ENCODE measurements at regions not wholly inside any gene's neighbourhood (a gene's known extent, or its start where the extent isn't known, plus 50 kb on each side); places are given as distances from the start of the nearest gene placed in this dataset.

- no peak for TF ChIP-seq GABPA (IDR thresholded peaks at IDR 0.05; ENCODE audit: low read depth)
- no peak for TF ChIP-seq CTCF (IDR thresholded peaks at IDR 0.05; ENCODE audit: insufficient read depth, low read length)
- no peak for TF ChIP-seq POLR2AphosphoS5 (IDR thresholded peaks at IDR 0.05; ENCODE audit: low read depth)
- no peak for TF ChIP-seq SPI1 (IDR thresholded peaks at IDR 0.05; ENCODE audit: borderline replicate concordance, low read depth)
- TF ChIP-seq, protein P1, sequence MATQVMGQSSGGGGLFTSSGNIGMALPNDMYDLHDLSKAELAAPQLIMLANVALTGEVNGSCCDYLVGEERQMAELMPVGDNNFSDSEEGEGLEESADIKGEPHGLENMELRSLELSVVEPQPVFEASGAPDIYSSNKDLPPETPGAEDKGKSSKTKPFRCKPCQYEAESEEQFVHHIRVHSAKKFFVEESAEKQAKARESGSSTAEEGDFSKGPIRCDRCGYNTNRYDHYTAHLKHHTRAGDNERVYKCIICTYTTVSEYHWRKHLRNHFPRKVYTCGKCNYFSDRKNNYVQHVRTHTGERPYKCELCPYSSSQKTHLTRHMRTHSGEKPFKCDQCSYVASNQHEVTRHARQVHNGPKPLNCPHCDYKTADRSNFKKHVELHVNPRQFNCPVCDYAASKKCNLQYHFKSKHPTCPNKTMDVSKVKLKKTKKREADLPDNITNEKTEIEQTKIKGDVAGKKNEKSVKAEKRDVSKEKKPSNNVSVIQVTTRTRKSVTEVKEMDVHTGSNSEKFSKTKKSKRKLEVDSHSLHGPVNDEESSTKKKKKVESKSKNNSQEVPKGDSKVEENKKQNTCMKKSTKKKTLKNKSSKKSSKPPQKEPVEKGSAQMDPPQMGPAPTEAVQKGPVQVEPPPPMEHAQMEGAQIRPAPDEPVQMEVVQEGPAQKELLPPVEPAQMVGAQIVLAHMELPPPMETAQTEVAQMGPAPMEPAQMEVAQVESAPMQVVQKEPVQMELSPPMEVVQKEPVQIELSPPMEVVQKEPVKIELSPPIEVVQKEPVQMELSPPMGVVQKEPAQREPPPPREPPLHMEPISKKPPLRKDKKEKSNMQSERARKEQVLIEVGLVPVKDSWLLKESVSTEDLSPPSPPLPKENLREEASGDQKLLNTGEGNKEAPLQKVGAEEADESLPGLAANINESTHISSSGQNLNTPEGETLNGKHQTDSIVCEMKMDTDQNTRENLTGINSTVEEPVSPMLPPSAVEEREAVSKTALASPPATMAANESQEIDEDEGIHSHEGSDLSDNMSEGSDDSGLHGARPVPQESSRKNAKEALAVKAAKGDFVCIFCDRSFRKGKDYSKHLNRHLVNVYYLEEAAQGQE (IDR thresholded peaks at IDR 0.05; ENCODE audit: insufficient replicate concordance, low read depth), result no peak
Observed at GRCh38 chrX:88908056-88908455, 161.0 kb downstream of the CPXCR1 start.

DNA sequence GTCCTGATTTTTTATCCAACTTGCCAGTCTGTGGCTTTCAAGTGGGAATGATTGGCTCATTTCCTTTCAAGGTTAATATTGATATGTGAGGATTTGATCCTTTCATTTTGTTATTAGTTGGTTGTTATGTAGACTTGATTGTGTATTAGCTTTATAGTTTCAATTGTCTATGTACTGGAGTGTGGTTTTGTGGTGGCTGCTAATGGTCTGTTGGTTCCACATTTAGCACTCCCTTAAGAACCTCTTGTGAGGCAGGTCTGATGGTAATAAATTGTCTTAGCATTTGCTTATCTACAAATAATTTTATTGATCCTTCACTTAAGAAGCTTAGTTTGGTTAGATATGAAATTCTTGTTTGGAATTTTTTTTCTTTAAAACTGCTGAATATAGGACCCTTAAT, 190.6 kb downstream of the CPXCR1 start:
- Histone ChIP-seq H3K27me3 (ENCODE audit: insufficient read depth, poor library complexity, severe bottlenecking) (no peaks in the 10 kb centered on the region), H3K27ac (replicated peaks) (no peak overlapping the region), H3K4me3 (replicated peaks; ENCODE audit: insufficient read depth, low read length) (no peak overlapping the region)
- no peak for DNase-seq (ENCODE audit: low read depth in 1 of 2, low spot score in 1 of 2)
- TF ChIP-seq CTCF (IDR thresholded peaks at IDR 0.05; ENCODE audit: insufficient read depth, low read length), result no peak
- TF ChIP-seq POLR2AphosphoS5 (IDR thresholded peaks at IDR 0.05; ENCODE audit: low read depth), result no peak
- TF ChIP-seq SPI1 (IDR thresholded peaks at IDR 0.05; ENCODE audit: borderline replicate concordance, low read depth), result no peak
- no peak for TF ChIP-seq GABPA (IDR thresholded peaks at IDR 0.05; ENCODE audit: low read depth)
- TF ChIP-seq, protein P1 (IDR thresholded peaks at IDR 0.05; ENCODE audit: insufficient replicate concordance, low read depth), result no peak

More at GRCh38 chrX:88908056-88908455, 161.0 kb downstream of the CPXCR1 start:
- H3K27me3 ChIP-seq (ENCODE audit: insufficient read depth, poor library complexity, severe bottlenecking), result no peaks in the 10 kb centered on the region
- H3K27ac ChIP-seq (replicated peaks), result no peak overlapping the region
- no peak for DNase-seq (ENCODE audit: low read depth in 1 of 2, low spot score in 1 of 2)
- H3K4me3 ChIP-seq (replicated peaks; ENCODE audit: insufficient read depth, low read length), result no peak overlapping the region

DNA sequence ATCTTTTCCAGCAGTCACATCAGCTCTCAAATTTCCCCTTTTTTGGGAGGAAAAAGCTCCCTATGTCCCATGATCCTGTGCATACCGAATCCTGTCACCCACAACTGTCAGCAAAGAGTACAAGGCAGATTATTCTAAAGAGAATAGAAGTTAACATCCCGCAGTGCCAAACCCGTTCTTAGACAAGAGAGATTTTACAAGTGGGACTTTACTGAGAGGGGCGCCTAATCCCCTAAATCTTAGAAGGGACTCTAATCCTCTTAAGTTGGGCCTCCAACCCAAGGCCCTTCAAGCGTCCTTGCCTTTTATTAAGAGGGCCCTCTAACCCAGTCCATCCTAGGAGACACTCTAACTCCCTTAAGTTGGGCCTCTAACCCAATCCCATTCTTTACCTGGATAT, 193.9 kb downstream of the CPXCR1 start:
- H3K4me3 ChIP-seq (replicated peaks; ENCODE audit: insufficient read depth, low read length), result no peak overlapping the region
- H3K27ac ChIP-seq (replicated peaks), result no peak overlapping the region
- DNase-seq (ENCODE audit: low read depth in 1 of 2, low spot score in 1 of 2), result no peak
- H3K27me3 ChIP-seq (ENCODE audit: insufficient read depth, poor library complexity, severe bottlenecking), result no peaks in the 10 kb centered on the region
- TF ChIP-seq CTCF (IDR thresholded peaks at IDR 0.05; ENCODE audit: insufficient read depth, low read length) (no peak), GABPA (IDR thresholded peaks at IDR 0.05; ENCODE audit: low read depth) (no peak), SPI1 (IDR thresholded peaks at IDR 0.05; ENCODE audit: borderline replicate concordance, low read depth) (no peak)
- TF ChIP-seq, protein P1 (IDR thresholded peaks at IDR 0.05; ENCODE audit: insufficient replicate concordance, low read depth), result no peak

All from HL-60 (cell line).